Gastrocnemius medialis (tissue), 4 donors: ENCODE measurements at regions not wholly inside any gene's neighbourhood (a gene's known extent, or its start where the extent isn't known, plus 50 kb on each side); places are given as distances from the start of the nearest gene placed in this dataset.

Experiments
- ATAC-seq, 2 donors: fragments of 150-250 bp; one replicate each; pipeline ENCODE4 v1.9.1; 2016
- DNase-seq, 2 donors: peaks; one replicate each; pipeline ENCODE4 v3.0.0-alpha.2; 2019
- H3K27ac ChIP-seq, 4 donors: fragments of 200-600 bp; sonication (generic); 1 replicate in 1 of 4; 2 replicates in 3 of 4; pipeline ENCODE4 v1.5.1; 2016 to 2018; ENCODE audit warnings: mild to moderate bottlenecking in 2 of 4, moderate library complexity in 1 of 4
- H3K27me3 ChIP-seq, 3 donors: fragments of 200-600 bp; sonication (generic) in 2 of 3; 1 replicate in 1 of 3; 2 replicates in 2 of 3; pipeline versions ENCODE4 v1.5.1 to v1.6.0; 2016 to 2019; ENCODE audit warnings: mild to moderate bottlenecking in 1 of 3, moderate library complexity in 1 of 3
- H3K36me3 ChIP-seq, 2 donors: fragments of 200-600 bp; sonication (generic) in 1 of 2; one replicate each; pipeline ENCODE4 v1.5.1; 2017 to 2018
- H3K4me1 ChIP-seq, 2 donors: fragments of 200-600 bp; sonication (generic) in 1 of 2; one replicate each; pipeline ENCODE4 v1.5.1; 2016 to 2017; ENCODE audit warnings: mild to moderate bottlenecking in 2 of 2
- H3K4me3 ChIP-seq, 4 donors: fragments of 200-600 bp; sonication (generic) in 3 of 4; 1 replicate in 1 of 4; 2 replicates in 3 of 4; pipeline ENCODE4 v1.5.1; 2016 to 2019; ENCODE audit warnings: mild to moderate bottlenecking in 2 of 4
- H3K9me3 ChIP-seq, 3 donors: fragments of 200-600 bp; sonication (generic) in 2 of 3; 1 replicate in 1 of 3; 2 replicates in 2 of 3; pipeline ENCODE4 v1.5.1; 2016 to 2019
- CTCF ChIP-seq, 5 experiments: fragments of 450-650 bp in 3 of 5; fragments of 200-600 bp in 2 of 5; sonication (generic) in 2 of 5; IDR thresholded peaks in 4 of 5; conservative IDR thresholded peaks in 1 of 5; 1 replicate in 4 of 5; 2 replicates in 1 of 5; pipeline ENCODE4 v1.5.1; 2016 to 2019; ENCODE audit warnings: antibody characterized with exemption in 5 of 5, mild to moderate bottlenecking in 3 of 5, moderate library complexity in 3 of 5
- POLR2A ChIP-seq, 2 donors: fragments of 450-650 bp; IDR thresholded peaks; one replicate each; pipeline ENCODE4 v1.6.1; 2017; ENCODE audit warnings: antibody characterized with exemption in 2 of 2, mild to moderate bottlenecking in 2 of 2, moderate library complexity in 2 of 2
- in situ Hi-C, 4 donors: fragments of 200-750 bp; cut with MboI; loops; one replicate each; pipeline versions ENCODE4 v1.15.0 to v1.8.0; 2017; ENCODE audit warnings: low sequenced_read_pairs in 4 of 4
- intact Hi-C: fragments of 100-400 bp; cut with DNase I; formaldehyde crosslinking; loops from one replicate; pipeline ENCODE4 v1.15.1; 2023; ENCODE audit warnings: low total_unique reads

DNA sequence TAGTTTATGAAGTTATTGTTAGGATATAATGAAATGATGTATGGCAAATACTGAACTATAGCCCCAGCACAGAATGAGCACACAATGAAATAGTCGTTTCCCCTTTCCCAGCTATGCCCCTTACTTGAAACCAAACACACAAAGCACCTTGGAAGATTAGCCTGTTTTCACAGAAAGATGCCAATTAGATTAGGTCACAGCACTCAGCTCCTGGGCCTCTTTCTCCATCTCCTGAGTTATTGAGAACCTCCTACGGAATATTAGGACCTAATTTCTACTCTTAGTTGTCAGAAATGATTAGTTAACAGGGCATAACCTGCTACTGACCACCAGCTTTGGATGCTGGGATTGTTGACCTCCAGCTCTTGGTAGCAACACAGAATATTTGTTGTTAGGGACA lies 269.4 kb upstream of the ROPN1 start:
- no peak overlapping the region for H3K4me3 ChIP-seq
- DNase-seq (no peak), ATAC-seq (no peak)
- H3K36me3 ChIP-seq = no peaks in the 10 kb centered on the region
- peak overlapping the region in 3 of 4 donors; percentile 35 to 80 (median 60) for H3K27ac ChIP-seq
- H3K9me3 ChIP-seq = no peaks in the 10 kb centered on the region
- in situ Hi-C loops = no loop called here
- TF ChIP-seq CTCF (IDR thresholded peaks at IDR 0.05 in 4 of 5, conservative IDR thresholded peaks at IDR 0.05 in 1 of 5) (no peak), POLR2A (IDR thresholded peaks at IDR 0.05) (no peak)
- peaks cover 21 to 56% of the 10 kb centered on the region in 2 donors for H3K4me1 ChIP-seq
- intact Hi-C loops = no loop called here
- no peaks in the 10 kb centered on the region for H3K27me3 ChIP-seq

DNA sequence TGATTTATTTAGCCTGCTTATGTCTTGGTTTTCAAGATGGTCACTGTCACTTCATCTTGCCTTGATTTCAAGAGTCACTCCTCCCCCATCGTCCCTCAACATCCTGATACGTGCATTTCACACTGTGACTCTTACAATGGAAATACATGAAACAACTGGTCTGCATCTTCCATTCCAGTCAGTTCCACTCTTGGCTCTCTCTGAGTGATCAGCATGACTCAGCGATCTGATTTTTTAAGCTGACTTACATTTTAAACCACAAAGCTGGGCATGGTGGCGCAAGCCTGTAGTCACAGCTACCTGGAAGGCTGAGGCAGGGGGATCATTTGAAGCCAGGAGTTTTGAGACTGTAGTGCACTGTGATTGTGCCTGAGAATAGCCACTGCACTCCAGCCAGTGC lies 271.2 kb upstream of the ROPN1 start:
- Histone ChIP-seq H3K36me3 (no peaks in the 10 kb centered on the region), H3K27ac (peak overlapping the region in 1 of 4 donors; percentile 19), H3K4me1 (peaks cover 25 to 47% of the 10 kb centered on the region in 2 donors), H3K27me3 (no peaks in the 10 kb centered on the region), H3K4me3 (no peak overlapping the region), H3K9me3 (no peaks in the 10 kb centered on the region)
- in situ Hi-C loops (no loop called here), intact Hi-C loops (no loop called here)
- no peak for TF ChIP-seq POLR2A (IDR thresholded peaks at IDR 0.05)
- no peak for TF ChIP-seq CTCF (IDR thresholded peaks at IDR 0.05 in 4 of 5, conservative IDR thresholded peaks at IDR 0.05 in 1 of 5)
- ATAC-seq (peak in 1 of 2 donors; percentile 28), DNase-seq (no peak)

GRCh38 chr3:124264346-124264745 lies 272.4 kb upstream of the ROPN1 start:
- no peak overlapping the region for H3K4me3 ChIP-seq
- intact Hi-C loops (no loop called here), in situ Hi-C loops (no loop called here)
- no peaks in the 10 kb centered on the region for H3K36me3 ChIP-seq
- H3K27me3 ChIP-seq = no peaks in the 10 kb centered on the region
- peaks cover 22 to 47% of the 10 kb centered on the region in 2 donors for H3K4me1 ChIP-seq
- no peak overlapping the region for H3K27ac ChIP-seq
- TF ChIP-seq POLR2A (IDR thresholded peaks at IDR 0.05) (no peak), CTCF (IDR thresholded peaks at IDR 0.05 in 4 of 5, conservative IDR thresholded peaks at IDR 0.05 in 1 of 5) (no peak)
- no peaks in the 10 kb centered on the region for H3K9me3 ChIP-seq
- no peak for DNase-seq
- no peak for ATAC-seq

GRCh38 chr3:124266487-124266886 lies 274.6 kb upstream of the ROPN1 start:
- H3K36me3 ChIP-seq = no peaks in the 10 kb centered on the region
- peak; percentile 55 to 77 for ATAC-seq
- TF ChIP-seq CTCF (IDR thresholded peaks at IDR 0.05 in 4 of 5, conservative IDR thresholded peaks at IDR 0.05 in 1 of 5) (no peak), POLR2A (IDR thresholded peaks at IDR 0.05) (no peak)
- peak overlapping the region; percentile 10 to 66 (median 30) for H3K27ac ChIP-seq
- in situ Hi-C loops (no loop called here), intact Hi-C loops (no loop called here)
- H3K9me3 ChIP-seq = no peaks in the 10 kb centered on the region
- H3K27me3 ChIP-seq = no peaks in the 10 kb centered on the region
- no peak for DNase-seq
- H3K4me1 ChIP-seq = peaks cover 13 to 33% of the 10 kb centered on the region in 2 donors
- H3K4me3 ChIP-seq = no peak overlapping the region

DNA sequence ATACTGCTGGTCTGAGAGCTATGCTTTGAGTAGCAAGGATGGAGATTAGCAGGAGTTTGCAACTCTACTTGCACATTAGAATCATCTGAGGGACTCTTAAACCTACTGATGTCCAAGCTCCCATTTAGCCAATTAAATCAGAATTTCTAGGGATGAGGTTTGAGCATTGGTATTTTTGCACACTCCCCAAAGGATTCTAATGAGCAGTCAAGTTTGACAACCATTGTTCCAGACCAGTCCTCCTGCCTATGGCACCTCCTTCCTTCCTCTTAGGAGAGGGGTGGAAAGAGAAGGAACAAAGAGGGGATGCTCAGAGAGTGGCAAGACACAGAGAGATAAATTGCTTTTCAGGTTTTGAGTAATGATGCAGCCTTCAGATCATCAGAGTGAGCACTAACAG lies 275.5 kb upstream of the ROPN1 start:
- no peak for ATAC-seq
- H3K36me3 ChIP-seq = no peaks in the 10 kb centered on the region
- in situ Hi-C loops (no loop called here), intact Hi-C loops (no loop called here)
- TF ChIP-seq POLR2A (IDR thresholded peaks at IDR 0.05) (no peak), CTCF (IDR thresholded peaks at IDR 0.05 in 4 of 5, conservative IDR thresholded peaks at IDR 0.05 in 1 of 5) (no peak)
- DNase-seq = no peak
- H3K27ac ChIP-seq = peak overlapping the region in 1 of 4 donors; percentile 66
- H3K4me3 ChIP-seq = no peak overlapping the region
- peaks cover 13 to 33% of the 10 kb centered on the region in 2 donors for H3K4me1 ChIP-seq
- H3K9me3 ChIP-seq = no peaks in the 10 kb centered on the region
- H3K27me3 ChIP-seq = no peaks in the 10 kb centered on the region
